Cardiac muscle cell (in vitro differentiated cells and primary cell): ENCODE measurements at regions not wholly inside any gene's neighbourhood (a gene's known extent, or its start where the extent isn't known, plus 50 kb on each side); places are given as distances from the start of the nearest gene placed in this dataset.

Source experiments
- DNase-seq, 2 donors: peaks; one replicate each; pipeline versions ENCODE4 v3.0.0 to v3.0.0-alpha.2; 2010 to 2017; ENCODE audit warnings: low read depth in 1 of 2, low spot score in 1 of 2
- H3K27ac ChIP-seq: fragments of 200-600 bp; sonication (generic); 2 replicates; pipeline ENCODE4 v1.5.1; 2016
- H3K27me3 ChIP-seq: fragments of 200-600 bp; sonication (generic); 2 replicates; pipeline ENCODE4 v1.6.0; 2016; ENCODE audit warnings: control low read depth
- H3K36me3 ChIP-seq: fragments of 200-600 bp; sonication (generic); 2 replicates; pipeline ENCODE4 v1.5.1; 2016; ENCODE audit warnings: control low read depth
- H3K4me1 ChIP-seq: fragments of 200-600 bp; sonication (generic); 2 replicates; pipeline ENCODE4 v1.8.1; 2017; ENCODE audit warnings: low read depth, mild to moderate bottlenecking, mixed run types
- H3K4me3 ChIP-seq: fragments of 200-600 bp; sonication (generic); 2 replicates; pipeline ENCODE4 v1.5.1; 2016; ENCODE audit warnings: mild to moderate bottlenecking
- H3K9me3 ChIP-seq: fragments of 200-600 bp; sonication (generic); 2 replicates; pipeline ENCODE4 v1.5.1; 2017; ENCODE audit warnings: low read depth, mild to moderate bottlenecking, control low read depth
- TF ChIP-seq, protein P1 (sequence below): IDR thresholded peaks from 2 replicates; pipeline ENCODE4 v1.5.1; 2012; ENCODE audit warnings: low read depth, mild to moderate bottlenecking, low read length

DNA sequence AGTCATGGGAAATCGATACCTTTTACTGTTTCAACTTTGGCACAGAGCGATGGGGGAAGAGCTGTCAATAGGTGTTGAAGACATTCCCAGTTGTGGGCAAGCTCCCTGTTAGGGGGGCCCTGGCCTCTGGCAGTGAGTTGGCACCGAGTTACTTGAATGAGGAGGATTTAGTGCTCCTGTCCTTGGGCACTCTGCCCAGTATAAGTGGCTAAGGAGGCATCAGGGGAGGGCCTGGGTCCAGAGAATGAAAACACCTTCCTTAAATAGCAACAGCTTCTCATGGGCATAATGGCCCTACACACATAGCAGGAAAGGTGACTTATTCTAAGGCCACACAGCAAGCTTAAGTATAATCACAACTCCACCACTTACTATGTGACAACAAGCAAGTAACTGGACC lies 664.4 kb downstream of the PTPRU start:
- no peak overlapping the region for H3K27ac ChIP-seq

DNA sequence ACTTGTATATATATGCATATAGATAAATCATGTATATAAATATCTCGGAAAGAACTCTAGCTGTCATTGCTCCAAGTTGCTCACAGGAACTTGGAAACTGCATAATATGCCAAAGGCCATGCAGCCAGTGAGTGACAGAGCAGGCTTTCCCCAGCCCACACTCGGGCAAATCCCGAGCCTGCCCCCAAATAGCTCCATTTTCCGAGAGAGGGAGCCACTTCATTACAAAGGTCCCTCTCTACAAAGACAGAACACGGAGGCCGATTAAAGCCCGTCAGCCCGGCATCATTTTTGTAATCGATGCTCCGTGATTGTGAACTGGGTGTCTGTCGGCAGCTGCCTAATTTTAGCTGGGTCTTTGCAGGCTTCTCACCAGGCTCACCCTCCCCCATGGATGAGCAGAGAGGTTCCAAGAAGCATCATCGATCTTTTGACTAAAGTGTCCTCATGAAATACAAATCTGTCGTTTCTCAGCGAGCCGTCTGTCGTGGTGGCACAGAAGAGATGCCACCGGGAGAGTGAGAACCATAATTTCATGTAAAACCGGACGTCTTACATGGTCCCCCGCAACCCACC lies 663.9 kb downstream of the PTPRU start:
- no peak for DNase-seq
- no peaks in the 10 kb centered on the region for H3K27me3 ChIP-seq
- H3K4me1 ChIP-seq, result peaks cover 15% of the 10 kb centered on the region
- H3K36me3 ChIP-seq, result no peaks in the 10 kb centered on the region
- TF ChIP-seq, protein P1, sequence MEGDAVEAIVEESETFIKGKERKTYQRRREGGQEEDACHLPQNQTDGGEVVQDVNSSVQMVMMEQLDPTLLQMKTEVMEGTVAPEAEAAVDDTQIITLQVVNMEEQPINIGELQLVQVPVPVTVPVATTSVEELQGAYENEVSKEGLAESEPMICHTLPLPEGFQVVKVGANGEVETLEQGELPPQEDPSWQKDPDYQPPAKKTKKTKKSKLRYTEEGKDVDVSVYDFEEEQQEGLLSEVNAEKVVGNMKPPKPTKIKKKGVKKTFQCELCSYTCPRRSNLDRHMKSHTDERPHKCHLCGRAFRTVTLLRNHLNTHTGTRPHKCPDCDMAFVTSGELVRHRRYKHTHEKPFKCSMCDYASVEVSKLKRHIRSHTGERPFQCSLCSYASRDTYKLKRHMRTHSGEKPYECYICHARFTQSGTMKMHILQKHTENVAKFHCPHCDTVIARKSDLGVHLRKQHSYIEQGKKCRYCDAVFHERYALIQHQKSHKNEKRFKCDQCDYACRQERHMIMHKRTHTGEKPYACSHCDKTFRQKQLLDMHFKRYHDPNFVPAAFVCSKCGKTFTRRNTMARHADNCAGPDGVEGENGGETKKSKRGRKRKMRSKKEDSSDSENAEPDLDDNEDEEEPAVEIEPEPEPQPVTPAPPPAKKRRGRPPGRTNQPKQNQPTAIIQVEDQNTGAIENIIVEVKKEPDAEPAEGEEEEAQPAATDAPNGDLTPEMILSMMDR, result no peak
- no peak overlapping the region for H3K4me3 ChIP-seq
- no peak overlapping the region for H3K27ac ChIP-seq
- no peaks in the 10 kb centered on the region for H3K9me3 ChIP-seq

More for the DNA sequence above, 664.4 kb downstream of the PTPRU start:
- no peaks in the 10 kb centered on the region for H3K36me3 ChIP-seq
- H3K9me3 ChIP-seq, result no peaks in the 10 kb centered on the region
- H3K4me3 ChIP-seq, result no peak overlapping the region
- peaks cover 15% of the 10 kb centered on the region for H3K4me1 ChIP-seq
- no peaks in the 10 kb centered on the region for H3K27me3 ChIP-seq
- peak in 1 of 2 donors; percentile 28 for DNase-seq
- TF ChIP-seq, protein P1, result no peak

DNA sequence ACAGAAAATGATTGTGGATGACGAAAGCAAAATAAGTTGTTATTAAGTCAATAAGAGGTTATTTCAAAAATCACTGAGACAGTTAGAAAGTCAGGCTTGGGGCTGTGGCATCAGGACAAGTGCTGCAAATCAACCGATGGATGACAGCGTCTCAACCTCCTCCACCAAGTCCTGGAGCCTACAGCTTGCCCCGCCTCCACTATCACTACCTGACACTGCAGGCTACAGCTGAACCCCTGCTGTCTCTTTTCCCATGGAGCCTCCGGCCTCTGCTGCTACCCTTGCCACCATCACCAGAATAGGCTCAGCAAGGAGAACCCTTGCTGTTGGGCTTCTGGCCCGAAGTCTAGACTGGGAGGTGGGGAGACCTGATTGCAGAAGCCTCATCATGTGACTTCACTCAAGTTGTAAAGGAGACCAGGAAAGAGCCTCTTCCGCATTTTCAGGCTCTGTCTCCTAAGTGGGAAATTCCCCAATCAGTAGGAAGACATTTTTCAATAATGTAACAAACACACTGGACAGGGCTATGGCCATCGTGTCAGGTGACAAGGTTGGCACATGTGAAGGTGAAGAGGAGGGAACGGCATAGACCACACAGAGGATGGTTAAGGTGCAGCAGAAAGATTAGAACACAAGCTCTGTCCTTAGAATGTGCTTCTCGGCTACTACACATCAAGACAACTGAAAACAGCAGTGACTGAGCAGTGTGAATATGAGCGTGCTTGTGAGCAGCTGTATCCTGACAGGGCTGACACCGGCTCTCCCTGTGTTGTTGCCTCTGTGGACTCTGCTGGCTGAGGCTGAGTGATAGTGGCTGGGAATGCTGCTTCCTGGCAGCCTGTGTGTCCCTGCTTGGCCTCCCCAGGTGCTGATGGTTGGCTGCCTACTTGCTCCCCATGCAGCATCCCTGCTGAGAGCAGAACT lies 660.7 kb downstream of the PTPRU start:
- DNase-seq, result no peak
- peaks cover 15% of the 10 kb centered on the region for H3K4me1 ChIP-seq

DNA sequence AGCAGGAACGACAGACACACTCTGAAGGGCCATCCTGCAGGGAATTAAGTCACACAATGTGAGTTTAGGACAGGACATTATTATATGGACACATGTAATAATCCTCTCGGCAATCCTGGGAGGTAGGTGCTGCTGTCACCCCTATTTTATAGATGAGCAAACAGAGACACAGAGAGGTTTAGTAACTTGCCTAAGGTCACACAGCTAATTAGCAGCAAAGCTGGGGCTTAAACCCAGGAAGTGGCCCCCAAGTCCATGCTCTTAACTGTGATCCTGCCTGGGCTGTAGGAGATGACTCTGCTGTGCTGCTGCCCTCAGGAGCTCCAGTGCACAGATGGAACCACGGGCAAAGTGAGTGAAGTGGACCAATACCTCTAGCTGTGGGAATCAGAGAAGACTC lies 660.0 kb downstream of the PTPRU start:
- DNase-seq, result no peak
- no peak overlapping the region for H3K4me3 ChIP-seq
- no peaks in the 10 kb centered on the region for H3K9me3 ChIP-seq
- H3K27ac ChIP-seq, result no peak overlapping the region
- peaks cover 7% of the 10 kb centered on the region for H3K27me3 ChIP-seq
- H3K4me1 ChIP-seq, result peaks cover 10% of the 10 kb centered on the region
- TF ChIP-seq, protein P1, result no peak
- no peaks in the 10 kb centered on the region for H3K36me3 ChIP-seq

More for the DNA sequence above, 660.7 kb downstream of the PTPRU start:
- Histone ChIP-seq H3K27me3 (peaks cover under 1% of the 10 kb centered on the region), H3K4me3 (no peak overlapping the region), H3K36me3 (no peaks in the 10 kb centered on the region), H3K9me3 (no peaks in the 10 kb centered on the region), H3K27ac (no peak overlapping the region)
- TF ChIP-seq, protein P1, result no peak

DNA sequence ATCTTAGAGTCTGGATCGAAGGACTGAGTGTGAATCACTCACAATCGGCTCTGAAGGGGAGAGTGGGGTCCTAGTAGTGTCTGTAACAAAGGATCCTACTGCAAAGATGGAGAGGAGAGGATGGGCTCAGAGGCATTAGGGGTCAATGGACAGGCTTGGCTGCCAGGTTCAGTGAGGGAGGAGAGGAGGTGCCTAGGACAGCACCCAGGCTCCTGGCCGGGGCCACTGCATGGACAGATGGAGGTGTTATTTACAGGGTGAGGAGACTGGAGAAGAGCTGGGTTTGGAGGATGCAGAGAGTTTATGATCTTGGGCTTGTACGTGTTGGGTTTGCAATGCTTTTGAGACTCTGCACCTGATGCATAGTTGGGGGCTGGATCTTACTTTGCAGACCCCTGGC lies 658.9 kb downstream of the PTPRU start:
- peaks cover 2% of the 10 kb centered on the region for H3K4me1 ChIP-seq
- TF ChIP-seq, protein P1, result no peak
- no peaks in the 10 kb centered on the region for H3K36me3 ChIP-seq
- peaks cover 9% of the 10 kb centered on the region for H3K27me3 ChIP-seq
- H3K4me3 ChIP-seq, result no peak overlapping the region
- no peaks in the 10 kb centered on the region for H3K9me3 ChIP-seq
- no peak for DNase-seq
- no peak overlapping the region for H3K27ac ChIP-seq
